ENCODE measurements at regions not wholly inside any gene's neighbourhood (a gene's known extent, or its start where the extent isn't known, plus 50 kb on each side); places are given as distances from the start of the nearest gene placed in this dataset.

- POLR2A ChIA-PET (ENCODE audit: unreplicated experiment) = no interaction called here
Measured at GRCh38 chr10:131494451-131494850, 182.9 kb upstream of the TCERG1L start.

GRCh38 chr10:131495224-131495623 lies 183.7 kb upstream of the TCERG1L start:
- H2AFZ ChIP-seq (ENCODE audit: low read length) = no peak overlapping the region
- DNase-seq (no peak), ATAC-seq (no peak)
- no peaks in the 10 kb centered on the region for H4K20me1 ChIP-seq (ENCODE audit: low read length)
- H3K4me3 ChIP-seq (ENCODE audit: low read length) = no peak overlapping the region
- ChIA-PET POLR2A (ENCODE audit: unreplicated experiment) (no interaction called here), CTCF (no interaction called here)
- no peak overlapping the region for H3K9ac ChIP-seq (ENCODE audit: low read length)
- no peaks in the 10 kb centered on the region for H3K4me1 ChIP-seq (ENCODE audit: insufficient read depth, low read length)
- H3K36me3 ChIP-seq (ENCODE audit: low read depth, low read length) = no peaks in the 10 kb centered on the region
- no peaks in the 10 kb centered on the region for H3K27me3 ChIP-seq (ENCODE audit: low read length)
- no peaks in the 10 kb centered on the region for H3K79me2 ChIP-seq (ENCODE audit: low read length)
- intact Hi-C loops (cut with micrococcal nuclease) = no loop called here
- H3K9me3 ChIP-seq (ENCODE audit: low read length) = no peaks in the 10 kb centered on the region
- TF ChIP-seq EZH2 (IDR thresholded peaks at IDR 0.05; ENCODE audit: low read length, unreplicated experiment) (no peak), EZH2phosphoT487 (IDR thresholded peaks at IDR 0.05; ENCODE audit: borderline replicate concordance, low read length) (no peak)
- TF ChIP-seq, protein P1, sequence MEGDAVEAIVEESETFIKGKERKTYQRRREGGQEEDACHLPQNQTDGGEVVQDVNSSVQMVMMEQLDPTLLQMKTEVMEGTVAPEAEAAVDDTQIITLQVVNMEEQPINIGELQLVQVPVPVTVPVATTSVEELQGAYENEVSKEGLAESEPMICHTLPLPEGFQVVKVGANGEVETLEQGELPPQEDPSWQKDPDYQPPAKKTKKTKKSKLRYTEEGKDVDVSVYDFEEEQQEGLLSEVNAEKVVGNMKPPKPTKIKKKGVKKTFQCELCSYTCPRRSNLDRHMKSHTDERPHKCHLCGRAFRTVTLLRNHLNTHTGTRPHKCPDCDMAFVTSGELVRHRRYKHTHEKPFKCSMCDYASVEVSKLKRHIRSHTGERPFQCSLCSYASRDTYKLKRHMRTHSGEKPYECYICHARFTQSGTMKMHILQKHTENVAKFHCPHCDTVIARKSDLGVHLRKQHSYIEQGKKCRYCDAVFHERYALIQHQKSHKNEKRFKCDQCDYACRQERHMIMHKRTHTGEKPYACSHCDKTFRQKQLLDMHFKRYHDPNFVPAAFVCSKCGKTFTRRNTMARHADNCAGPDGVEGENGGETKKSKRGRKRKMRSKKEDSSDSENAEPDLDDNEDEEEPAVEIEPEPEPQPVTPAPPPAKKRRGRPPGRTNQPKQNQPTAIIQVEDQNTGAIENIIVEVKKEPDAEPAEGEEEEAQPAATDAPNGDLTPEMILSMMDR (conservative IDR thresholded peaks at IDR 0.05; ENCODE audit: low read depth, low read length) = no peak
- no peaks in the 10 kb centered on the region for H3K9me2 ChIP-seq (replicated peaks; ENCODE audit: low read length)
- H3K27ac ChIP-seq (ENCODE audit: low read length) = no peak overlapping the region
- no TSS peak for BruUV-seq (replicated peaks)
- no peak overlapping the region for H3K4me2 ChIP-seq (ENCODE audit: low read length)
- no peaks in the 10 kb centered on the region for H3F3A ChIP-seq (ENCODE audit: low read length, unreplicated experiment)

More at GRCh38 chr10:131494451-131494850, 182.9 kb upstream of the TCERG1L start:
- Histone ChIP-seq H3K9me3 (ENCODE audit: low read length) (no peaks in the 10 kb centered on the region), H3K27me3 (ENCODE audit: low read length) (no peaks in the 10 kb centered on the region), H3F3A (ENCODE audit: low read length, unreplicated experiment) (no peaks in the 10 kb centered on the region), H3K27ac (ENCODE audit: low read length) (no peak overlapping the region), H3K36me3 (ENCODE audit: low read depth, low read length) (no peaks in the 10 kb centered on the region), H3K9ac (ENCODE audit: low read length) (no peak overlapping the region), H3K4me3 (ENCODE audit: low read length) (no peak overlapping the region), H3K79me2 (ENCODE audit: low read length) (no peaks in the 10 kb centered on the region), H4K20me1 (ENCODE audit: low read length) (no peaks in the 10 kb centered on the region), H2AFZ (ENCODE audit: low read length) (no peak overlapping the region), H3K9me2 (replicated peaks; ENCODE audit: low read length) (no peaks in the 10 kb centered on the region), H3K4me2 (ENCODE audit: low read length) (no peak overlapping the region), H3K4me1 (ENCODE audit: insufficient read depth, low read length) (no peaks in the 10 kb centered on the region)
- DNase-seq (no peak), ATAC-seq (no peak)
- CTCF ChIA-PET = no interaction called here
- intact Hi-C loops (cut with micrococcal nuclease) = no loop called here
- TF ChIP-seq EZH2 (IDR thresholded peaks at IDR 0.05; ENCODE audit: low read length, unreplicated experiment) (no peak), EZH2phosphoT487 (IDR thresholded peaks at IDR 0.05; ENCODE audit: borderline replicate concordance, low read length) (no peak)
- TF ChIP-seq, protein P1 (conservative IDR thresholded peaks at IDR 0.05; ENCODE audit: low read depth, low read length) = no peak
- BruUV-seq (replicated peaks) = no TSS peak

- no peaks in the 10 kb centered on the region for H4K20me1 ChIP-seq (ENCODE audit: low read length)
- no peak for TF ChIP-seq EZH2phosphoT487 (IDR thresholded peaks at IDR 0.05; ENCODE audit: borderline replicate concordance, low read length)
- TF ChIP-seq, protein P1 (conservative IDR thresholded peaks at IDR 0.05; ENCODE audit: low read depth, low read length) = no peak
- TF ChIP-seq EZH2 (IDR thresholded peaks at IDR 0.05; ENCODE audit: low read length, unreplicated experiment) = no peak
- intact Hi-C loops (cut with micrococcal nuclease) = no loop called here
- no peak overlapping the region for H3K9ac ChIP-seq (ENCODE audit: low read length)
- no peak for ATAC-seq
- no peaks in the 10 kb centered on the region for H3F3A ChIP-seq (ENCODE audit: low read length, unreplicated experiment)
- DNase-seq = no peak
- CTCF ChIA-PET = no interaction called here
- H3K27me3 ChIP-seq (ENCODE audit: low read length) = no peaks in the 10 kb centered on the region
- H3K27ac ChIP-seq (ENCODE audit: low read length) = no peak overlapping the region
- no peak overlapping the region for H3K4me2 ChIP-seq (ENCODE audit: low read length)
- no TSS peak for BruUV-seq (replicated peaks)
- H3K9me3 ChIP-seq (ENCODE audit: low read length) = no peaks in the 10 kb centered on the region
- no peaks in the 10 kb centered on the region for H3K4me1 ChIP-seq (ENCODE audit: insufficient read depth, low read length)
- no peaks in the 10 kb centered on the region for H3K36me3 ChIP-seq (ENCODE audit: low read depth, low read length)
- POLR2A ChIA-PET (ENCODE audit: unreplicated experiment) = no interaction called here
- H3K9me2 ChIP-seq (replicated peaks; ENCODE audit: low read length) = no peaks in the 10 kb centered on the region
- H2AFZ ChIP-seq (ENCODE audit: low read length) = no peak overlapping the region
- H3K4me3 ChIP-seq (ENCODE audit: low read length) = no peak overlapping the region
- H3K79me2 ChIP-seq (ENCODE audit: low read length) = no peaks in the 10 kb centered on the region
Measured at GRCh38 chr10:131495892-131496291, 184.4 kb upstream of the TCERG1L start.
